Neural progenitor cell (in vitro differentiated cells): ENCODE measurements at regions not wholly inside any gene's neighbourhood (a gene's known extent, or its start where the extent isn't known, plus 50 kb on each side); places are given as distances from the start of the nearest gene placed in this dataset.

ENCODE experiments used
- DNase-seq: peaks from one replicate; pipeline ENCODE4 v3.0.0-alpha.2; 2016; ENCODE audit warnings: low spot score
- H2AFZ ChIP-seq: fragments of 200-600 bp; sonication (generic); replicated peaks from 2 replicates; pipeline ENCODE4 v1.6.1; 2016; ENCODE audit warnings: antibody characterized with exemption
- H3F3A ChIP-seq: fragments of 200-600 bp; sonication (generic); 2 replicates; pipeline ENCODE4 v1.6.1; 2016; ENCODE audit warnings: antibody characterized with exemption, low read depth
- H3K27ac ChIP-seq: fragments of 200-600 bp; sonication (generic); 2 replicates; pipeline ENCODE4 v1.5.1; 2016; ENCODE audit warnings: mild to moderate bottlenecking
- H3K27me3 ChIP-seq: fragments of 200-600 bp; sonication (generic); 2 replicates; pipeline ENCODE4 v1.6.1; 2016; ENCODE audit warnings: mild to moderate bottlenecking, moderate library complexity
- H3K36me3 ChIP-seq: fragments of 200-600 bp; sonication (generic); 2 replicates; pipeline ENCODE4 v1.5.1; 2016
- H3K4me1 ChIP-seq: fragments of 200-600 bp; sonication (generic); 2 replicates; pipeline ENCODE4 v1.6.1; 2016; ENCODE audit warnings: mixed run types
- H3K4me2 ChIP-seq: fragments of 200-600 bp; sonication (generic); 2 replicates; pipeline ENCODE4 v1.6.1; 2016
- H3K4me3 ChIP-seq: fragments of 200-600 bp; sonication (generic); 2 replicates; pipeline ENCODE4 v1.5.1; 2016
- H3K79me2 ChIP-seq: fragments of 200-600 bp; sonication (generic); 2 replicates; pipeline ENCODE4 v1.6.1; 2016; ENCODE audit warnings: low read depth
- H3K9ac ChIP-seq: fragments of 200-600 bp; sonication (generic); 2 replicates; pipeline ENCODE4 v1.6.1; 2016
- H3K9me3 ChIP-seq: fragments of 200-600 bp; sonication (generic); 2 replicates; pipeline ENCODE4 v1.5.1; 2016; ENCODE audit warnings: low read depth
- H4K20me1 ChIP-seq: fragments of 200-600 bp; sonication (generic); 2 replicates; pipeline ENCODE4 v1.6.1; 2016; ENCODE audit warnings: low read depth
- H3K27ac Mint-ChIP-seq: 3 replicates; pipeline ENCODE4 v1.8.0; 2021; ENCODE audit warnings: mixed read lengths
- H3K27me3 Mint-ChIP-seq: 2 replicates; pipeline ENCODE4 v1.8.0; 2022; ENCODE audit warnings: low read depth, mild to moderate bottlenecking, inconsistent platforms, moderate library complexity, mixed read lengths; ENCODE audit not compliant: insufficient read depth
- H3K36me3 Mint-ChIP-seq: 3 replicates; pipeline ENCODE4 v1.8.0; 2021; ENCODE audit warnings: mixed read lengths
- H3K4me1 Mint-ChIP-seq: 3 replicates; pipeline ENCODE4 v1.8.0; 2021; ENCODE audit warnings: mixed read lengths
- H3K4me3 Mint-ChIP-seq: 3 replicates; pipeline ENCODE4 v1.8.0; 2021; ENCODE audit warnings: mild to moderate bottlenecking, moderate library complexity, mixed read lengths
- H3K9me3 Mint-ChIP-seq: 3 replicates; pipeline ENCODE4 v1.8.0; 2020; ENCODE audit warnings: mixed read lengths
- CTCF ChIP-seq: fragments of 200-600 bp; sonication (generic); IDR thresholded peaks from 2 replicates; pipeline ENCODE4 v1.5.1; 2017; ENCODE audit warnings: antibody characterized with exemption, mild to moderate bottlenecking
- EZH2 ChIP-seq: fragments of 200-600 bp; sonication (generic); IDR thresholded peaks from 2 replicates; pipeline ENCODE4 v1.6.1; 2017; ENCODE audit warnings: antibody characterized with exemption, mild to moderate bottlenecking, moderate library complexity
- EZH2phosphoT487 ChIP-seq: fragments of 200-600 bp; sonication (generic); IDR thresholded peaks from 2 replicates; pipeline ENCODE4 v1.6.1; 2017; ENCODE audit warnings: antibody characterized with exemption

GRCh38 chr1:226806988-226807387, 63.4 kb upstream of the PSEN2 start:
- H3K9me3 ChIP-seq = no peaks in the 10 kb centered on the region
- no peaks in the 10 kb centered on the region for H3K4me1 ChIP-seq
- H3K4me3 ChIP-seq = no peak overlapping the region
- H3K36me3 ChIP-seq = no peaks in the 10 kb centered on the region
- Mint-ChIP-seq H3K4me3 (no peak overlapping the region), H3K4me1 (peaks cover 35% of the 10 kb centered on the region), H3K36me3 (no peaks in the 10 kb centered on the region), H3K27ac (no peak overlapping the region), H3K9me3 (no peaks in the 10 kb centered on the region), H3K27me3 (peaks cover 14% of the 10 kb centered on the region)
- H3K27ac ChIP-seq = no peak overlapping the region
- no peaks in the 10 kb centered on the region for H3F3A ChIP-seq
- H4K20me1 ChIP-seq = no peaks in the 10 kb centered on the region
- no peak overlapping the region for H2AFZ ChIP-seq
- H3K79me2 ChIP-seq = no peaks in the 10 kb centered on the region
- H3K27me3 ChIP-seq = no peaks in the 10 kb centered on the region
- no peak overlapping the region for H3K4me2 ChIP-seq
- TF ChIP-seq EZH2 (no peak), EZH2phosphoT487 (no peak), CTCF (no peak)
- no peak for DNase-seq
- H3K9ac ChIP-seq = no peak overlapping the region

GRCh38 chr1:226804907-226805759, 65.3 kb upstream of the PSEN2 start:
- Mint-ChIP-seq H3K27ac (peak overlapping the region; percentile 14), H3K27me3 (peaks cover 19% of the 10 kb centered on the region), H3K4me1 (peaks cover 20% of the 10 kb centered on the region), H3K9me3 (no peaks in the 10 kb centered on the region), H3K4me3 (no peak overlapping the region), H3K36me3 (no peaks in the 10 kb centered on the region)
- Histone ChIP-seq H3K4me3 (no peak overlapping the region), H3K4me1 (no peaks in the 10 kb centered on the region), H3K36me3 (no peaks in the 10 kb centered on the region), H3K79me2 (no peaks in the 10 kb centered on the region), H3K9ac (no peak overlapping the region), H3K27ac (no peak overlapping the region), H2AFZ (no peak overlapping the region), H3K27me3 (no peaks in the 10 kb centered on the region), H3F3A (no peaks in the 10 kb centered on the region), H3K4me2 (no peak overlapping the region), H3K9me3 (no peaks in the 10 kb centered on the region), H4K20me1 (no peaks in the 10 kb centered on the region)
- TF ChIP-seq EZH2phosphoT487 = no peak
- no peak for TF ChIP-seq EZH2
- no peak for TF ChIP-seq CTCF
- DNase-seq = no peak

- no peaks in the 10 kb centered on the region for H3K9me3 ChIP-seq
- no peaks in the 10 kb centered on the region for H3K36me3 Mint-ChIP-seq
- no peak overlapping the region for H3K27ac Mint-ChIP-seq
- no peak overlapping the region for H3K4me2 ChIP-seq
- H3K9ac ChIP-seq = no peak overlapping the region
- no peak overlapping the region for H3K4me3 ChIP-seq
- H3K27ac ChIP-seq = no peak overlapping the region
- no peak overlapping the region for H3K4me3 Mint-ChIP-seq
- TF ChIP-seq EZH2phosphoT487 (no peak), EZH2 (no peak), CTCF (no peak)
- H3K4me1 Mint-ChIP-seq = peaks cover 7% of the 10 kb centered on the region
- H3F3A ChIP-seq = no peaks in the 10 kb centered on the region
- H2AFZ ChIP-seq = no peak overlapping the region
- no peaks in the 10 kb centered on the region for H3K9me3 Mint-ChIP-seq
- no peaks in the 10 kb centered on the region for H3K79me2 ChIP-seq
- no peaks in the 10 kb centered on the region for H3K36me3 ChIP-seq
- H4K20me1 ChIP-seq = no peaks in the 10 kb centered on the region
- H3K4me1 ChIP-seq = no peaks in the 10 kb centered on the region
- H3K27me3 Mint-ChIP-seq = peaks cover 19% of the 10 kb centered on the region
- DNase-seq = no peak
- H3K27me3 ChIP-seq = no peaks in the 10 kb centered on the region
Measured at GRCh38 chr1:226800763-226801380, 61.8 kb upstream of the ITPKB start.
